Mammary epithelial cell (primary cell): ENCODE measurements at regions not wholly inside any gene's neighbourhood (a gene's known extent, or its start where the extent isn't known, plus 50 kb on each side); places are given as distances from the start of the nearest gene placed in this dataset.

Experiments used
- CTCF ChIP-seq, 2 donors: IDR thresholded peaks in 1 of 2; conservative IDR thresholded peaks in 1 of 2; 2 replicates each; pipeline ENCODE4 v1.5.1; 2011 to 2012; ENCODE audit warnings: inconsistent platforms in 2 of 2, low read length in 2 of 2, mild to moderate bottlenecking in 2 of 2, control low read depth in 1 of 2, low read depth in 1 of 2; ENCODE audit not compliant: insufficient read depth in 1 of 2; ENCODE audit errors: extremely low read depth in 1 of 2
- EZH2 ChIP-seq: IDR thresholded peaks from 2 replicates; pipeline ENCODE4 v1.6.1; 2012; ENCODE audit warnings: low read length, inconsistent platforms, borderline replicate concordance

GRCh38 chr3:72412340-72412956, 435.8 kb downstream of the SHQ1 start:
- no peak for TF ChIP-seq CTCF (conservative IDR thresholded peaks at IDR 0.05 in 1 of 2, IDR thresholded peaks at IDR 0.05 in 1 of 2; ENCODE audit: extremely low read depth in 1 of 2, insufficient read depth in 1 of 2, low read depth in 1 of 2, low read length in 2 of 2)
- TF ChIP-seq EZH2: no peak
